OCI-LY3 (cell line): ENCODE measurements at regions not wholly inside any gene's neighbourhood (a gene's known extent, or its start where the extent isn't known, plus 50 kb on each side); places are given as distances from the start of the nearest gene placed in this dataset.

Experiments used
- CTCF ChIP-seq: fragments of 200-600, 300-600 bp; sonication (generic); IDR thresholded peaks from 2 replicates; pipeline ENCODE4 v1.5.1; 2014; ENCODE audit warnings: antibody characterized with exemption, low read length, low read depth
- EZH2phosphoT487 ChIP-seq: fragments of 200-600 bp; shearing (Covaris generic); IDR thresholded peaks from 2 replicates; pipeline ENCODE4 v1.6.1; 2018; ENCODE audit warnings: antibody characterized with exemption, mixed run types, low read depth

- TF ChIP-seq CTCF (no peak), EZH2phosphoT487 (no peak)
Observed at GRCh38 chr3:27960133-27960532, 238.0 kb upstream of the EOMES start.
